ENCODE measurements at regions not wholly inside any gene's neighbourhood (a gene's known extent, or its start where the extent isn't known, plus 50 kb on each side); places are given as distances from the start of the nearest gene placed in this dataset.

GRCh38 chr3:22928216-22929110, 274.7 kb upstream of the UBE2E2 start:
- Histone ChIP-seq H3K9me3 (no peaks in the 10 kb centered on the region), H3K27me3 (no peaks in the 10 kb centered on the region), H3K36me3 (no peaks in the 10 kb centered on the region), H3K4me1 (no peaks in the 10 kb centered on the region), H3K27ac (no peak overlapping the region), H3K4me3 (no peak overlapping the region)
- DNase-seq (ENCODE audit: low spot score), result no peak
- no peak for TF ChIP-seq CTCF (IDR thresholded peaks at IDR 0.05)

DNA sequence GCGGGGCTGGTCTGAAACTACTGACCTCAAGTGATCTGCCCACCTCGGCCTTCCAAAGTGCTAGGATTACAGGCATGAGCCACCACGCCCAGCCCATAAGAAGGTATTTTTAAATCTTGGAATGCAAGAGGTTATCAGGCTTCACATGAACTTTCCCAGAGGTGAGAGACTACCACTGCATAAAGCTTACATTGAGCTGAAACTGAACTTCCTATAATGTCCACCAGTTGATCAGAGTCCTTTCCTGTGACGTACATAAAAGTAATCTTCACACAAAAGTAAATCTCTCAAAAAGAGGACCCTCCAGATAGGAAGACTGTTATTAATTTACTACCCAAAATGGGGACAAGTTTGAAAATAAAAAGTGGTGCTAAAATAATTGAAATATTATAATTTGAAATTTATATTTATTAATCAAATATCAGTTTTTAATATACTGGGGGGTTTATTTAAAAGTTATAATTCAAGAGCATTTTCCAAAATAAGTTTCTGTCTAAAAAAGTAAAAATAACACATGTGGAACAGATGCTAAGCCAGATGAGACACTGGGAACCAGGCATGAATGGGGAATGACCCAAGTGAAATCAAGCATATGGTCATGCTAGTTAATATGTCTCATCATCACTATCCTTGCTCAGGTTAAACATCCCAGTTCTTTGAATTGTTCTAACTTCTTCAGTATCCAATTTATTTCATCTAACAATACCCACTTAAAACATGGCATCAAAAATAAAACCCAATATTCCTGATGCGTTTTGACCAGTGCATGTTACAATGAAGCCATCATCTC, 269.9 kb upstream of the UBE2E2 start:
- Histone ChIP-seq H3K36me3 (no peaks in the 10 kb centered on the region), H3K27me3 (no peaks in the 10 kb centered on the region), H3K27ac (no peak overlapping the region), H3K4me3 (no peak overlapping the region), H3K9me3 (peaks cover 0 to 4% of the 10 kb centered on the region in 2 donors), H3K4me1 (no peaks in the 10 kb centered on the region)
- no peak for DNase-seq (ENCODE audit: low spot score)
- TF ChIP-seq CTCF (IDR thresholded peaks at IDR 0.05), result no peak

GRCh38 chr3:22933841-22934116, 269.3 kb upstream of the UBE2E2 start:
- Histone ChIP-seq H3K27ac (no peak overlapping the region), H3K36me3 (no peaks in the 10 kb centered on the region), H3K4me1 (no peaks in the 10 kb centered on the region), H3K9me3 (peaks cover 0 to 4% of the 10 kb centered on the region in 2 donors), H3K27me3 (no peaks in the 10 kb centered on the region), H3K4me3 (no peak overlapping the region)
- no peak for TF ChIP-seq CTCF (IDR thresholded peaks at IDR 0.05)
- no peak for DNase-seq (ENCODE audit: low spot score)

DNA sequence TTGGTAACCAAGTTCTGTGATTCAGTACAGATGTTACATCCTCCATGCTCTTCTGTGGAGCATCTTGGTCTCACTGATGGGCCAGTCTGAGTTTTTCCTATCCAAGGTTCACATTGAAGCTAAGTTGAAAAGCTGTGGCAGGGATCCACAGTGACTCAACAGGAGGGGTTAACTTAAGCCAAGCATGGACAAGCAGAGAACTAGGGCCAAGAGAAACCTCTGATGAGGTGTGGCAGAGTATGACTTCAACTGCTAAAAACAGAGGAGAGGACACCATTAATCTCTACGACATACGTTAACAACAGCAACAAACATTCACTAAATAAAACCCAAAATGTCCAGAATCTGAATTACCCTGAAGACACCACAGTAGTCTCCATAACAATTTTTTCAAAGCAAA, 268.1 kb upstream of the UBE2E2 start:
- Histone ChIP-seq H3K4me3 (no peak overlapping the region), H3K9me3 (peaks cover 0 to 4% of the 10 kb centered on the region in 2 donors), H3K27ac (no peak overlapping the region), H3K27me3 (no peaks in the 10 kb centered on the region), H3K4me1 (no peaks in the 10 kb centered on the region), H3K36me3 (no peaks in the 10 kb centered on the region)
- no peak for DNase-seq (ENCODE audit: low spot score)
- no peak for TF ChIP-seq CTCF (IDR thresholded peaks at IDR 0.05)

DNA sequence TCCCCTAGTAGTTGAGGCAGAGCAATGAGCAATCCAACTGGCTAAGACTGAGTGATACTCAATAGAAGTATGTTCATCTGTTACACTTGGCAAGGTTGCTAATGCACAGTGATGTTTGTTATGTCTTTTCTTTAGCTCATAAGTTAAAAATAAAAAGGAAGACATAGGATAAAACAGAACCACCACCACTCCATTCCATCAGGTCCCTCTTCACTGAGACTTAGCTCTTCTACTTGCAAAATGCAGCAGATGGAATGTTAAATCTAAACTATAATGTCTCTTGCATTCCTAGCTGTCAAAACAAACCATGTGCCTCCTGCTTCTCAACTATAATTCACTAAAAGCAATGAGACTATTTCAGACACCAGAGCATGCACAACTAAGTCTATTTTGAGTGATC, 265.6 kb upstream of the UBE2E2 start:
- no peaks in the 10 kb centered on the region for H3K4me1 ChIP-seq
- H3K27me3 ChIP-seq, result no peaks in the 10 kb centered on the region
- no peak overlapping the region for H3K27ac ChIP-seq
- H3K4me3 ChIP-seq, result no peak overlapping the region
- TF ChIP-seq CTCF (IDR thresholded peaks at IDR 0.05), result no peak
- DNase-seq (ENCODE audit: low spot score), result no peak
- no peaks in the 10 kb centered on the region for H3K36me3 ChIP-seq
- H3K9me3 ChIP-seq, result peaks cover 0 to 4% of the 10 kb centered on the region in 2 donors
